NB4 (cell line): ENCODE measurements at regions not wholly inside any gene's neighbourhood (a gene's known extent, or its start where the extent isn't known, plus 50 kb on each side); places are given as distances from the start of the nearest gene placed in this dataset.

Experiments used
- DNase-seq: peaks from one replicate; pipeline ENCODE4 v3.0.0; 2010; ENCODE audit warnings: low read depth
- H3K4me3 ChIP-seq: one replicate; pipeline ENCODE4 v1.5.1; 2011; ENCODE audit warnings: mild to moderate bottlenecking, low read depth, low read length, moderate library complexity
- CTCF ChIP-seq: IDR thresholded peaks from one replicate; pipeline ENCODE4 v1.5.1; 2012; ENCODE audit warnings: low read depth, low read length
- MAX ChIP-seq: IDR thresholded peaks from 2 replicates; pipeline ENCODE4 v1.6.1; 2011; ENCODE audit warnings: low read depth, low read length
- MYC ChIP-seq: IDR thresholded peaks from 2 replicates; pipeline ENCODE4 v1.6.1; 2011; ENCODE audit warnings: low read depth, low read length
- POLR2A ChIP-seq: IDR thresholded peaks from 2 replicates; pipeline ENCODE4 v1.6.1; 2011; ENCODE audit warnings: mild to moderate bottlenecking; ENCODE audit not compliant: insufficient read length; ENCODE audit errors: extremely low read depth

- H3K4me3 ChIP-seq, result no peak overlapping the region
- TF ChIP-seq CTCF (no peak), POLR2A (no peak), MAX (no peak), MYC (no peak)
- no peak for DNase-seq
Measured at GRCh38 chr5:126271141-126271540, 152.1 kb upstream of the GRAMD2B start.

DNA sequence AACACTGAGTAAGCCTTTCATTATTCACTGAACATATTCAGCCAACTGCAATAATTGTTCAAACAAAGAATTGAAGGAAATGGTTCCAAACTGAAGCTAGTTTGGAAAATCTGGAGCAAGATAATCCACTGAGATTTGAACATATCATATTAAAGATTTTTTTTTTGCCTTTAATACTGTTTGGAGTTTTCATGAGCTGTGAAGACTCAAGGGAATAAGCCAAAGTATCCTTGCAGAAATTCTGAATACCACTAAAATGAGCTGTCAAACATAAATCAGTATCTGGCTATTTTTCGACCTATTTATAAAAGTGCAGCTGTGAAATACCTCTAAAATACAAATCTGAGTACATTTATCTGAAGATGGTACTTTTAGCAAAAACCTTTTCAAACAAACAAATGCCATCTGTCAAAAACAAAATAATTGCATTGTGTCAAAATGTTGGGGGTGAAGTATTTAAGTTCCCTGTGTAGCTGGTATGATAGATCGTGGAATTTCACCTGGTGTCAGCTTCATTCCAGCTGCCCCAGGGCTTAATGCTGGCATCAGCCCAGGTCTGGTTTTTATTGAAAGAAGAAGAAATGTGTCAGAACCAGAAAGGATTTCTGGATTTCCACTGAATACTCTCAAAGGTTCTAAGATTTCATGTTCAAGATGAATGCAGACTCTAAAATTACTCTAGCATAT lies 149.0 kb upstream of the GRAMD2B start:
- TF ChIP-seq MYC (no peak), MAX (no peak), CTCF (no peak), POLR2A (no peak)
- no peak for DNase-seq
- H3K4me3 ChIP-seq, result no peak overlapping the region

DNA sequence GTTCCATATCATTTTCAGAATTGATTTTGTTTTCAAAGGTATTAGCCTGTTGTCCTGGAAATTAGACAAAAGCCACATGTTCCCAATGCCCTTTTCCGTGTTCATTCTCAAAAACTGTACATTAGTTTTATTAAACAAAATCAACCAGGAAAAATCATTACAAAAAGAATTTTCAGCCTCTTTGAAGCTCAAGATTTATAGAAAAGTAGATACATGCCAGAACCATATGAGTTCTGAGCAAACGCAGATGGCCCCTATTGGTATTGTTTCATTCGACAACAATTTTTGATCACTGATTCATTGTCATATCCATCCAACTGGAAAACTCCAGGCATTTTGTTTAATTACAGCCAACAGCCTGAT lies 148.5 kb upstream of the GRAMD2B start:
- TF ChIP-seq MYC (no peak), POLR2A (no peak), MAX (no peak), CTCF (no peak)
- no peak overlapping the region for H3K4me3 ChIP-seq
- DNase-seq, result no peak

DNA sequence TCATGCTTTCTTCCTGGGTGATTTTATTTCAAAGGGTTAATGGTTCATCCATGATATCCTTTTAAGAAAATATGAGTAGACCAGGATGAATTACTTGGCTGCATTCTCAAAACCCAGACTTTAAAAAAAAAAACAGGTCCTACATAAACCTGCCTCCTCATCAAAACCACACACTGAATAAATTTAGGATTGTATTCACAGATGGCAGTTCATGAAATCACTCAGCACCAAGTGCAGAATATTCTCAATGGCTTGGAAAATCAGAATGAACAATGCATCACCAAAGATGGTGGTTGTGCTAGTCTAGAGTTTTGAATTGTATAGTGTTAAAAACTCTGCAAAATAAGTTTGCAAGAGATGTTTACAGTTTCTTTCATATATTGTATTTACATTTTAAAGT lies 145.4 kb upstream of the GRAMD2B start:
- no peak for TF ChIP-seq MAX
- no peak for TF ChIP-seq MYC
- TF ChIP-seq POLR2A, result no peak
- TF ChIP-seq CTCF, result no peak
- DNase-seq, result no peak

DNA sequence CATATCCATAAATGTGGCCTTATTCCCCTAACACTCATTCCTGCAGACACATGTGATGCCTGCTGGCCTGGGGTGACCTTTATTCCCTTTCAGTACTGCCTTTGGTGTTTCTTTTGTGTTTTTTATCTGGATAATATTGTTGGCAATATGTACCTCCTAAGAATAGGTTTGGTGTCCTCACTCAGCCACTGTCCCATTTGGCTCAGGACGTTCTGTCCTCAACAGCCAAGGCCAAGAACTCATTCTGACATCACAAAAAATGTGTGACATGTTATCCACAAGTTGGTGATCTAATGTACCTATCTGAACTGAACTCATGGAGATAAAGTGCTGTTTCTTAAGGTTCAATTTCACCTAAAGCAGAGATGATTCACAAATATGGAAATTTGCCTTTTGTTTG lies 142.9 kb upstream of the GRAMD2B start:
- DNase-seq, result no peak
- H3K4me3 ChIP-seq, result no peak overlapping the region
- TF ChIP-seq MAX (no peak), MYC (no peak)

More for the DNA sequence above, 145.4 kb upstream of the GRAMD2B start:
- no peak overlapping the region for H3K4me3 ChIP-seq

- no peak for DNase-seq
- no peak for TF ChIP-seq POLR2A
- no peak for TF ChIP-seq CTCF
- no peak for TF ChIP-seq MAX
- no peak for TF ChIP-seq MYC
- no peak overlapping the region for H3K4me3 ChIP-seq
Measured at GRCh38 chr5:126280846-126281245, 142.4 kb upstream of the GRAMD2B start.
